H9 (cell line): ENCODE measurements at regions not wholly inside any gene's neighbourhood (a gene's known extent, or its start where the extent isn't known, plus 50 kb on each side); places are given as distances from the start of the nearest gene placed in this dataset.

Source experiments
- DNase-seq: peaks from one replicate; pipeline ENCODE4 v3.0.0-alpha.2; 2017
- H2AFZ ChIP-seq: one replicate; pipeline ENCODE4 v1.6.1; 2013; ENCODE audit warnings: mild to moderate bottlenecking, low read length, control low read depth, moderate library complexity
- H2AK5ac ChIP-seq: 2 replicates; pipeline ENCODE4 v1.6.1; 2013; ENCODE audit warnings: low read length, control low read depth, mixed read lengths; ENCODE audit not compliant: insufficient read length
- H2BK120ac ChIP-seq: one replicate; pipeline ENCODE4 v1.6.1; 2013; ENCODE audit warnings: low read depth, mild to moderate bottlenecking, low read length, control low read depth, inconsistent platforms; ENCODE audit not compliant: poor library complexity, severe bottlenecking
- H2BK12ac ChIP-seq: 2 replicates; pipeline ENCODE4 v1.6.1; 2013; ENCODE audit warnings: low read length, control low read depth, mixed read lengths, low read depth; ENCODE audit not compliant: insufficient read length
- H2BK15ac ChIP-seq: 2 replicates; pipeline ENCODE4 v1.6.1; 2013; ENCODE audit warnings: low read depth, low read length, control low read depth
- H2BK20ac ChIP-seq: one replicate; pipeline ENCODE4 v1.6.1; 2013; ENCODE audit warnings: low read depth, mild to moderate bottlenecking, low read length, control low read depth, inconsistent platforms; ENCODE audit not compliant: poor library complexity, severe bottlenecking
- H2BK5ac ChIP-seq: 2 replicates; pipeline ENCODE4 v1.6.1; 2013; ENCODE audit warnings: low read length, control low read depth, mixed read lengths; ENCODE audit not compliant: insufficient read length
- H3K14ac ChIP-seq: 2 replicates; pipeline ENCODE4 v1.6.1; 2013; ENCODE audit warnings: low read length, control low read depth; ENCODE audit not compliant: insufficient read depth
- H3K18ac ChIP-seq: 2 replicates; pipeline ENCODE4 v1.6.1; 2013; ENCODE audit warnings: low read depth, mild to moderate bottlenecking, mixed read lengths, low read length, control low read depth; ENCODE audit not compliant: insufficient read length
- H3K23ac ChIP-seq: 2 replicates; pipeline ENCODE4 v1.6.1; 2013; ENCODE audit warnings: low read length, control low read depth, mixed read lengths, low read depth; ENCODE audit not compliant: insufficient read length
- H3K23me2 ChIP-seq: 2 replicates; pipeline ENCODE4 v1.6.1; 2013; ENCODE audit warnings: low read depth, mild to moderate bottlenecking, mixed read lengths, low read length, control low read depth; ENCODE audit not compliant: insufficient read length, poor library complexity, severe bottlenecking
- H3K27ac ChIP-seq: 2 replicates; pipeline ENCODE4 v1.5.1; 2013; ENCODE audit warnings: low read length, control low read depth, mixed read lengths, low read depth; ENCODE audit not compliant: insufficient read length
- H3K27me3 ChIP-seq: 2 replicates; pipeline ENCODE4 v1.6.1; 2013; ENCODE audit warnings: low read length, control low read depth, inconsistent platforms; ENCODE audit not compliant: insufficient read depth
- H3K4ac ChIP-seq: 2 replicates; pipeline ENCODE4 v1.6.1; 2013; ENCODE audit warnings: low read depth, mild to moderate bottlenecking, control low read depth, inconsistent platforms, low read length, moderate library complexity
- H3K4me1 ChIP-seq: 2 replicates; pipeline ENCODE4 v1.6.1; 2013; ENCODE audit warnings: low read length, control low read depth, inconsistent platforms; ENCODE audit not compliant: insufficient read depth
- H3K4me2 ChIP-seq: 2 replicates; pipeline ENCODE4 v1.6.1; 2013; ENCODE audit warnings: low read length, control low read depth, mixed read lengths; ENCODE audit not compliant: insufficient read length, insufficient read depth
- H3K56ac ChIP-seq: 2 replicates; pipeline ENCODE4 v1.6.1; 2013; ENCODE audit warnings: low read depth, mild to moderate bottlenecking, mixed read lengths, low read length, control low read depth; ENCODE audit not compliant: insufficient read length
- H3K79me1 ChIP-seq: 2 replicates; pipeline ENCODE4 v1.6.1; 2013; ENCODE audit warnings: low read depth, mild to moderate bottlenecking, moderate library complexity, low read length, control low read depth, inconsistent platforms; ENCODE audit not compliant: insufficient read depth, poor library complexity, severe bottlenecking
- H3K79me2 ChIP-seq: 2 replicates; pipeline ENCODE4 v1.6.1; 2013; ENCODE audit warnings: low read length, control low read depth, inconsistent platforms; ENCODE audit not compliant: insufficient read depth
- H3K9ac ChIP-seq: 2 replicates; pipeline ENCODE4 v1.6.1; 2013; ENCODE audit warnings: low read length, control low read depth, mixed read lengths; ENCODE audit not compliant: insufficient read length; ENCODE audit errors: extremely low read depth
- H3K9me3 ChIP-seq: one replicate; pipeline ENCODE4 v1.6.1; 2013; ENCODE audit warnings: low read depth, low read length, inconsistent platforms; ENCODE audit not compliant: control insufficient read depth
- H3T11ph ChIP-seq: one replicate; pipeline ENCODE4 v1.6.1; 2013; ENCODE audit warnings: mild to moderate bottlenecking, low read length, control low read depth, inconsistent platforms
- H4K20me1 ChIP-seq: one replicate; pipeline ENCODE4 v1.6.1; 2013; ENCODE audit not compliant: control insufficient read depth, insufficient read length, insufficient read depth
- H4K5ac ChIP-seq: 2 replicates; pipeline ENCODE4 v1.6.1; 2013; ENCODE audit warnings: low read depth, mild to moderate bottlenecking, mixed read lengths, low read length, control low read depth; ENCODE audit not compliant: insufficient read length
- H4K8ac ChIP-seq: replicated peaks from 2 replicates; pipeline ENCODE4 v1.6.1; 2013; ENCODE audit warnings: low read length, control low read depth, mixed read lengths, low read depth; ENCODE audit not compliant: insufficient read length
- H4K91ac ChIP-seq: 2 replicates; pipeline ENCODE4 v1.6.1; 2013; ENCODE audit warnings: low read depth, mild to moderate bottlenecking, moderate library complexity, mixed read lengths, low read length, control low read depth; ENCODE audit not compliant: insufficient read length
- H3K27ac Mint-ChIP-seq, 3 experiments: 2 replicates in 2 of 3; 3 replicates in 1 of 3; pipeline ENCODE4 v1.8.0; 2020 to 2021; ENCODE audit warnings: mixed read lengths in 3 of 3, mild to moderate bottlenecking in 1 of 3, moderate library complexity in 1 of 3
- H3K27me3 Mint-ChIP-seq: 2 replicates; pipeline ENCODE4 v1.8.0; 2021; ENCODE audit warnings: low read depth, mild to moderate bottlenecking, moderate library complexity, mixed read lengths
- H3K36me3 Mint-ChIP-seq, 3 experiments: 2 replicates in 2 of 3; 3 replicates in 1 of 3; pipeline ENCODE4 v1.8.0; 2020 to 2021; ENCODE audit warnings: low read depth in 3 of 3, mixed read lengths in 3 of 3; ENCODE audit not compliant: insufficient read depth in 1 of 3
- H3K4me1 Mint-ChIP-seq, 2 experiments: 2 replicates each; pipeline ENCODE4 v1.8.0; 2020; ENCODE audit warnings: mixed read lengths in 2 of 2
- H3K4me3 Mint-ChIP-seq, 2 experiments: 2 replicates in 1 of 2; 3 replicates in 1 of 2; pipeline ENCODE4 v1.8.0; 2020 to 2021; ENCODE audit warnings: mild to moderate bottlenecking in 2 of 2, mixed read lengths in 2 of 2, moderate library complexity in 1 of 2
- H3K9me3 Mint-ChIP-seq, 2 experiments: 2 replicates in 1 of 2; 3 replicates in 1 of 2; pipeline ENCODE4 v1.8.0; 2020; ENCODE audit warnings: mild to moderate bottlenecking in 2 of 2, mixed read lengths in 2 of 2, moderate library complexity in 1 of 2
- WGBS: extraction: QIAGEN DNeasy Blood & Tissue Kit; methylation state at CpG from one replicate; pipeline ENCODE4 v1.1.7; 2013; ENCODE audit warnings: missing lambda C conversion rate, low lambda C conversion rate, mixed read lengths; ENCODE audit not compliant: insufficient read length; ENCODE audit errors: extremely low coverage; 5-methylcytosine and 5-hydroxymethylcytosine counted together
- TF ChIP-seq, protein P1 (sequence below): fragments of 200-600 bp; sonication (generic); conservative IDR thresholded peaks from 3 replicates; pipeline ENCODE4 v1.8.0; 2021; ENCODE audit warnings: antibody characterized with exemption, mild to moderate bottlenecking

DNA sequence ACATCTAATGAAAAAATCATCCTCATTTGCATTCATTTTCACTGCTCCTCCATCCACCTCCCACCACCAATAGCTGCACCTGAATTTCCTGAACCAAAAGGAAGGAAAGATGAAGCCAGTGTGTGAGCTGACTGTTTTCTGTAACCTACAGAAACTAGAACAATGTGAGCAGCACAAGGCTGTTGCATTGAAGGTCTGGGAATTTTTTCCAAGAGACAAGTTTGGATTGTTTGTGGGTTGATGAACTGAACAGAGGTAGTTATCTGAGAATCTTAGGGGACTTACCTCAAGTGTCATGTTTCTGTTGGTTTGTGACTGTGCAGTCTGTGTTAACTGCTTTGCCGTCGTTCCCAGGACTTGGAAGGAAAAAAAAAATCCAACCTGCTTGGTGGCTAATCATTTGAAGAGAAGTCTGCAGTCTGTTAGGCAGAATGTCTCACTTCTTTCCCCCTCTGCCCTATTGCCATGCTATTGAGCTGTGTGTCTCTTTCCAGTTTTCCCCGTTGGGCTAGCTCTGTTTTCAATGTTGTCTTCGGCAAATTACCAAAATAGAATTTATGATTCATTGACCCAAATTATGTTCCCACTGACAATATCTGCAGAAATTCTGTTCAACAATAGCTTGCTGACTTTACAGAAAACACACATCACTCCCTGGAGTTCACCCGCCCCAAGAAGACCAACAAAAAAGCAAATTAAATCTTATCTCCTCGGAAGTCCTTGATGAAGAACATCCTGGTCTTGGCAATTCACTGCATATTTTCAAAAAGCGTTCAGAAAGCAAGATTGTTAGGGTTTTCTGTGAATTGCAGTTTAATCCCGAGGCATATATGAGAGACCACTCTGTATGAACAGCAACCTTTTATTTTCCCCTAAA, 76.0 kb downstream of the SC5D start:
- Histone ChIP-seq H3K4me1 (peaks cover 30% of the 10 kb centered on the region), H3K9ac (no peak overlapping the region), H3K23ac (no peak overlapping the region), H2BK20ac (no peak overlapping the region), H2AK5ac (no peak overlapping the region), H4K5ac (no peak overlapping the region), H3K79me2 (no peaks in the 10 kb centered on the region), H3K56ac (no peak overlapping the region), H2BK120ac (no peak overlapping the region), H2BK5ac (no peak overlapping the region), H3K9me3 (no peaks in the 10 kb centered on the region), H4K91ac (no peak overlapping the region), H3K4me2 (no peak overlapping the region), H3K27ac (no peak overlapping the region), H4K20me1 (no peaks in the 10 kb centered on the region), H3K27me3 (no peaks in the 10 kb centered on the region), H3K23me2 (no peaks in the 10 kb centered on the region), H3K79me1 (no peaks in the 10 kb centered on the region), H3T11ph (no peak overlapping the region), H4K8ac (no peak overlapping the region), H2AFZ (no peak overlapping the region), H3K18ac (no peak overlapping the region), H2BK12ac (no peak overlapping the region), H3K14ac (no peak overlapping the region), H2BK15ac (no peak overlapping the region), H3K4ac (no peak overlapping the region)
- Mint-ChIP-seq H3K27ac (no peak overlapping the region), H3K4me1 (peaks cover 41 to 51% of the 10 kb centered on the region in 2 experiments), H3K9me3 (peaks cover 0 to 4% of the 10 kb centered on the region in 2 experiments; a peak in 2 of 5 replicates), H3K36me3 (peaks cover 0 to 4% (median 2%) of the 10 kb centered on the region in 3 experiments; a peak in 2 of 7 replicates), H3K27me3 (no peaks in the 10 kb centered on the region), H3K4me3 (no peak overlapping the region)
- no CpG with 5 or more reads among the region's 8 CpGs for WGBS
- TF ChIP-seq, protein P1, sequence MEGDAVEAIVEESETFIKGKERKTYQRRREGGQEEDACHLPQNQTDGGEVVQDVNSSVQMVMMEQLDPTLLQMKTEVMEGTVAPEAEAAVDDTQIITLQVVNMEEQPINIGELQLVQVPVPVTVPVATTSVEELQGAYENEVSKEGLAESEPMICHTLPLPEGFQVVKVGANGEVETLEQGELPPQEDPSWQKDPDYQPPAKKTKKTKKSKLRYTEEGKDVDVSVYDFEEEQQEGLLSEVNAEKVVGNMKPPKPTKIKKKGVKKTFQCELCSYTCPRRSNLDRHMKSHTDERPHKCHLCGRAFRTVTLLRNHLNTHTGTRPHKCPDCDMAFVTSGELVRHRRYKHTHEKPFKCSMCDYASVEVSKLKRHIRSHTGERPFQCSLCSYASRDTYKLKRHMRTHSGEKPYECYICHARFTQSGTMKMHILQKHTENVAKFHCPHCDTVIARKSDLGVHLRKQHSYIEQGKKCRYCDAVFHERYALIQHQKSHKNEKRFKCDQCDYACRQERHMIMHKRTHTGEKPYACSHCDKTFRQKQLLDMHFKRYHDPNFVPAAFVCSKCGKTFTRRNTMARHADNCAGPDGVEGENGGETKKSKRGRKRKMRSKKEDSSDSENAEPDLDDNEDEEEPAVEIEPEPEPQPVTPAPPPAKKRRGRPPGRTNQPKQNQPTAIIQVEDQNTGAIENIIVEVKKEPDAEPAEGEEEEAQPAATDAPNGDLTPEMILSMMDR: no peak
- no peak for DNase-seq
